Astrocyte (in vitro differentiated cells and primary cell): ENCODE measurements at regions not wholly inside any gene's neighbourhood (a gene's known extent, or its start where the extent isn't known, plus 50 kb on each side); places are given as distances from the start of the nearest gene placed in this dataset.

Experiments used
- DNase-seq: peaks from one replicate; pipeline ENCODE4 v3.0.0-alpha.2; 2010; ENCODE audit warnings: low read depth
- FAIRE-seq: peaks from 2 replicates; lab custom pipeline; 2011; peaks lifted over from hg19 to GRCh38; lab: Jason Lieb, UNC
- H2AFZ ChIP-seq: 2 replicates; pipeline ENCODE4 v1.6.0; 2012; ENCODE audit warnings: low read depth, low read length, inconsistent platforms
- H3K27ac ChIP-seq: 2 replicates; pipeline ENCODE4 v1.5.1; 2011; ENCODE audit warnings: low read depth, low read length, inconsistent platforms
- H3K27me3 ChIP-seq: 2 replicates; pipeline ENCODE4 v1.6.0; 2011; ENCODE audit warnings: low read length, inconsistent platforms; ENCODE audit not compliant: insufficient read depth
- H3K36me3 ChIP-seq: 2 replicates; pipeline ENCODE4 v1.5.1; 2011; ENCODE audit warnings: low read length, inconsistent platforms; ENCODE audit not compliant: insufficient read depth
- H3K4me1 ChIP-seq: 2 replicates; pipeline ENCODE4 v1.5.1; 2011; ENCODE audit warnings: low read length, inconsistent platforms; ENCODE audit not compliant: insufficient read depth
- H3K4me2 ChIP-seq: 2 replicates; pipeline ENCODE4 v1.6.0; 2012; ENCODE audit warnings: low read length, inconsistent platforms
- H3K4me3 ChIP-seq: 2 replicates; pipeline ENCODE4 v1.5.1; 2011; ENCODE audit warnings: low read depth, mild to moderate bottlenecking, low read length, inconsistent platforms; ENCODE audit not compliant: insufficient read depth
- H3K79me2 ChIP-seq: 2 replicates; pipeline ENCODE4 v1.6.0; 2012; ENCODE audit warnings: mild to moderate bottlenecking, low read length, inconsistent platforms; ENCODE audit not compliant: insufficient read depth
- H3K9ac ChIP-seq: 2 replicates; pipeline ENCODE4 v1.6.0; 2012; ENCODE audit warnings: mild to moderate bottlenecking, low read length, inconsistent platforms
- H3K9me3 ChIP-seq: 2 replicates; pipeline ENCODE4 v1.5.1; 2012; ENCODE audit warnings: low read depth, mild to moderate bottlenecking, low read length, inconsistent platforms; ENCODE audit not compliant: insufficient read depth
- H4K20me1 ChIP-seq: 2 replicates; pipeline ENCODE4 v1.6.0; 2012; ENCODE audit warnings: low read length, inconsistent platforms; ENCODE audit not compliant: insufficient read depth
- H3K27ac Mint-ChIP-seq: one replicate; pipeline ENCODE4 v1.8.0; 2021; ENCODE audit warnings: mild to moderate bottlenecking, mixed read lengths; ENCODE audit not compliant: unreplicated experiment
- H3K27me3 Mint-ChIP-seq: one replicate; pipeline ENCODE4 v1.8.0; 2021; ENCODE audit warnings: low read depth, mixed read lengths; ENCODE audit not compliant: unreplicated experiment
- H3K36me3 Mint-ChIP-seq: one replicate; pipeline ENCODE4 v1.8.0; 2021; ENCODE audit warnings: low read depth, mixed read lengths; ENCODE audit not compliant: unreplicated experiment
- H3K4me1 Mint-ChIP-seq: one replicate; pipeline ENCODE4 v1.8.0; 2021; ENCODE audit warnings: low read depth, mixed read lengths; ENCODE audit not compliant: unreplicated experiment
- H3K4me3 Mint-ChIP-seq: one replicate; pipeline ENCODE4 v1.8.0; 2021; ENCODE audit warnings: mild to moderate bottlenecking, moderate library complexity, mixed read lengths; ENCODE audit not compliant: unreplicated experiment
- H3K9me3 Mint-ChIP-seq: one replicate; pipeline ENCODE4 v1.8.0; 2021; ENCODE audit warnings: mild to moderate bottlenecking, mixed read lengths; ENCODE audit not compliant: unreplicated experiment
- EZH2 ChIP-seq: IDR thresholded peaks from 2 replicates; pipeline ENCODE4 v1.6.1; 2012; ENCODE audit warnings: mild to moderate bottlenecking, low read length, inconsistent platforms; ENCODE audit not compliant: insufficient read depth
- TF ChIP-seq, protein P1 (sequence below): IDR thresholded peaks from 2 replicates; pipeline ENCODE4 v1.5.1; 2011; ENCODE audit warnings: low read depth, mild to moderate bottlenecking, inconsistent platforms, low read length, moderate library complexity; ENCODE audit not compliant: insufficient read depth

- H4K20me1 ChIP-seq = no peaks in the 10 kb centered on the region
- no peaks in the 10 kb centered on the region for H3K79me2 ChIP-seq
- Mint-ChIP-seq H3K4me3 (no peak overlapping the region), H3K9me3 (peaks cover 20% of the 10 kb centered on the region), H3K27me3 (peaks cover 31% of the 10 kb centered on the region), H3K36me3 (peaks cover under 1% of the 10 kb centered on the region), H3K4me1 (no peaks in the 10 kb centered on the region), H3K27ac (no peak overlapping the region)
- no peak overlapping the region for H3K9ac ChIP-seq
- H3K4me1 ChIP-seq = no peaks in the 10 kb centered on the region
- FAIRE-seq = no peak
- no peaks in the 10 kb centered on the region for H3K36me3 ChIP-seq
- H3K4me2 ChIP-seq = no peak overlapping the region
- H3K4me3 ChIP-seq = no peak overlapping the region
- no peak for TF ChIP-seq EZH2
- TF ChIP-seq, protein P1, sequence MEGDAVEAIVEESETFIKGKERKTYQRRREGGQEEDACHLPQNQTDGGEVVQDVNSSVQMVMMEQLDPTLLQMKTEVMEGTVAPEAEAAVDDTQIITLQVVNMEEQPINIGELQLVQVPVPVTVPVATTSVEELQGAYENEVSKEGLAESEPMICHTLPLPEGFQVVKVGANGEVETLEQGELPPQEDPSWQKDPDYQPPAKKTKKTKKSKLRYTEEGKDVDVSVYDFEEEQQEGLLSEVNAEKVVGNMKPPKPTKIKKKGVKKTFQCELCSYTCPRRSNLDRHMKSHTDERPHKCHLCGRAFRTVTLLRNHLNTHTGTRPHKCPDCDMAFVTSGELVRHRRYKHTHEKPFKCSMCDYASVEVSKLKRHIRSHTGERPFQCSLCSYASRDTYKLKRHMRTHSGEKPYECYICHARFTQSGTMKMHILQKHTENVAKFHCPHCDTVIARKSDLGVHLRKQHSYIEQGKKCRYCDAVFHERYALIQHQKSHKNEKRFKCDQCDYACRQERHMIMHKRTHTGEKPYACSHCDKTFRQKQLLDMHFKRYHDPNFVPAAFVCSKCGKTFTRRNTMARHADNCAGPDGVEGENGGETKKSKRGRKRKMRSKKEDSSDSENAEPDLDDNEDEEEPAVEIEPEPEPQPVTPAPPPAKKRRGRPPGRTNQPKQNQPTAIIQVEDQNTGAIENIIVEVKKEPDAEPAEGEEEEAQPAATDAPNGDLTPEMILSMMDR = no peak
- peaks cover 14% of the 10 kb centered on the region for H3K27me3 ChIP-seq
- H2AFZ ChIP-seq = no peak overlapping the region
- H3K9me3 ChIP-seq = no peaks in the 10 kb centered on the region
- no peak for DNase-seq
- H3K27ac ChIP-seq = no peak overlapping the region
Observed at GRCh38 chr5:172523146-172523745, 68.9 kb upstream of the SH3PXD2B start.

- H3K4me3 Mint-ChIP-seq = no peak overlapping the region
- Histone ChIP-seq H3K9ac (no peak overlapping the region), H3K27me3 (peaks cover 11% of the 10 kb centered on the region), H3K4me2 (no peak overlapping the region), H3K79me2 (no peaks in the 10 kb centered on the region), H4K20me1 (no peaks in the 10 kb centered on the region), H3K27ac (no peak overlapping the region), H3K4me1 (no peaks in the 10 kb centered on the region), H3K36me3 (no peaks in the 10 kb centered on the region), H3K9me3 (no peaks in the 10 kb centered on the region), H2AFZ (no peak overlapping the region), H3K4me3 (no peak overlapping the region)
- FAIRE-seq (no peak), DNase-seq (no peak)
- H3K27me3 Mint-ChIP-seq = peaks cover 31% of the 10 kb centered on the region
- H3K27ac Mint-ChIP-seq = no peak overlapping the region
- no peaks in the 10 kb centered on the region for H3K36me3 Mint-ChIP-seq
- peaks cover 18% of the 10 kb centered on the region for H3K9me3 Mint-ChIP-seq
- TF ChIP-seq EZH2 = no peak
- TF ChIP-seq, protein P1 = no peak
- no peaks in the 10 kb centered on the region for H3K4me1 Mint-ChIP-seq
Observed at GRCh38 chr5:172521338-172521932, 67.1 kb upstream of the SH3PXD2B start.

DNA sequence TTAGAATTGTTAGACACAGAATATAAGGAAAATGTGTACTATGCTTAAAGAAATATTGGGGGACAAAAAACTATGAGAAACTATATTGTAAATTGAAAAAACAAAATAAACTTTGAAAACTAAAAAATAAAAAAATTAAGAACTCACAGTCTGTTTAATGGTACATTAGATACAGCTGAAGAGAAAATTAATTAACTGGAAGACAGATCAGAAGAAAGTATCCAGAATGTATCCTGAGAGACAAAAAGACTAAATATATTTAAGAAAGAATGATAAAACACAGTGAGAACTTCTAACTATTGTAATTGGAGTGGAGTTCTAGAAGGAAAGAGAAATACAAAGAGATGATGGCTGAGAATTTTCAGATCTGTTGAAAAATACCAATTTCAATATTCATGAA is 57.6 kb upstream of the SH3PXD2B start:
- Mint-ChIP-seq H3K27me3 (peaks cover 37% of the 10 kb centered on the region), H3K36me3 (no peaks in the 10 kb centered on the region), H3K4me3 (no peak overlapping the region), H3K27ac (no peak overlapping the region), H3K9me3 (peaks cover 16% of the 10 kb centered on the region), H3K4me1 (no peaks in the 10 kb centered on the region)
- no peak for TF ChIP-seq EZH2
- TF ChIP-seq, protein P1 = no peak
- no peak overlapping the region for H3K4me3 ChIP-seq
- no peak overlapping the region for H3K9ac ChIP-seq
- no peaks in the 10 kb centered on the region for H4K20me1 ChIP-seq
- no peak overlapping the region for H3K4me2 ChIP-seq
- no peaks in the 10 kb centered on the region for H3K36me3 ChIP-seq
- FAIRE-seq = no peak
- no peak overlapping the region for H2AFZ ChIP-seq
- no peaks in the 10 kb centered on the region for H3K4me1 ChIP-seq
- no peak for DNase-seq
- no peaks in the 10 kb centered on the region for H3K79me2 ChIP-seq
- H3K27me3 ChIP-seq = peaks cover 19% of the 10 kb centered on the region
- no peak overlapping the region for H3K27ac ChIP-seq
- no peaks in the 10 kb centered on the region for H3K9me3 ChIP-seq
